ENCODE measurements at regions not wholly inside any gene's neighbourhood (a gene's known extent, or its start where the extent isn't known, plus 50 kb on each side); places are given as distances from the start of the nearest gene placed in this dataset.

DNA sequence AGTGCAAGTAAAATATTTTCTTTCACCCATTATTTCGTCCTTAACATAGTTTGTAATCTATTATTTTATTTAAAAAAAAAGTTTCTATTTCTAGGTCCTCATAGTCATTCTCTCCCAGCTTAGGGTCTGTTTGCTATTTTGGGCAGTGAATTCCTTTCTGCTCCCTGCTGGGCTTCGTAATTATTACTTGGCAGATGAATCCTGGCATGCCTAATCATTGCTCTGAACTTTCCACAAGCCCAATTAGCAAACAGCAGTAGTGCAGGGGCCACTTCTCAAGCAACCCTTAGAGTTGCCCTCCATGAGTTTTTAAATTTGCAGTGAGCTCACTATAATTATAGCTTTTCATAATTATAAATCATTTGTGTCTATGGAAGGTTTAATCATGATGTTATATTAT is 1378.3 kb upstream of the SEL1L start:
- Histone ChIP-seq H3K4me3 (no peak overlapping the region), H3K27ac (no peak overlapping the region), H3K27me3 (ENCODE audit: low read depth) (no peaks in the 10 kb centered on the region), H3K9me3 (no peaks in the 10 kb centered on the region), H3K4me1 (no peaks in the 10 kb centered on the region), H3K36me3 (no peaks in the 10 kb centered on the region)
- intact Hi-C loops (cut with DNase I), result no loop called here
- DNase-seq (no peak), ATAC-seq (no peak)
- TF ChIP-seq, protein P1, sequence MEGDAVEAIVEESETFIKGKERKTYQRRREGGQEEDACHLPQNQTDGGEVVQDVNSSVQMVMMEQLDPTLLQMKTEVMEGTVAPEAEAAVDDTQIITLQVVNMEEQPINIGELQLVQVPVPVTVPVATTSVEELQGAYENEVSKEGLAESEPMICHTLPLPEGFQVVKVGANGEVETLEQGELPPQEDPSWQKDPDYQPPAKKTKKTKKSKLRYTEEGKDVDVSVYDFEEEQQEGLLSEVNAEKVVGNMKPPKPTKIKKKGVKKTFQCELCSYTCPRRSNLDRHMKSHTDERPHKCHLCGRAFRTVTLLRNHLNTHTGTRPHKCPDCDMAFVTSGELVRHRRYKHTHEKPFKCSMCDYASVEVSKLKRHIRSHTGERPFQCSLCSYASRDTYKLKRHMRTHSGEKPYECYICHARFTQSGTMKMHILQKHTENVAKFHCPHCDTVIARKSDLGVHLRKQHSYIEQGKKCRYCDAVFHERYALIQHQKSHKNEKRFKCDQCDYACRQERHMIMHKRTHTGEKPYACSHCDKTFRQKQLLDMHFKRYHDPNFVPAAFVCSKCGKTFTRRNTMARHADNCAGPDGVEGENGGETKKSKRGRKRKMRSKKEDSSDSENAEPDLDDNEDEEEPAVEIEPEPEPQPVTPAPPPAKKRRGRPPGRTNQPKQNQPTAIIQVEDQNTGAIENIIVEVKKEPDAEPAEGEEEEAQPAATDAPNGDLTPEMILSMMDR (IDR thresholded peaks at IDR 0.05), result no peak

DNA sequence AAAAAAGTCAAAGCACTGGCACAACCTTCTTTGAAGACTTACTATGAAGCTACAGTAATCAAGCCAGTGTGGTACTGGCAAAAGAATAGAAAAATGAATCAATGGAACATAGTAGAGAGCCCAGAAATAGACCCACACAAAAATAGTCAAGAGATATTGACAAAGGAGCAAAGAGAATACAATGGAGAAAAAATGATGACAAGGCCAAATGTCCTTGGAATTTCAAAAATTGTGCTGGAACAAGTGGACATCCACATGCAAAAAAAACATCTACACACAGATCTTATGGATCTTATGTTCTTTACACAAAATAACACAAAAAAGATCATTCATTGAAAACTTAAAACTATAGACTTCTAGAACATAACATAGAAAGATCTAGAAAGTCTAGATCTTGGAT is 1379.7 kb upstream of the SEL1L start:
- no peak for ATAC-seq
- TF ChIP-seq, protein P1 (IDR thresholded peaks at IDR 0.05), result no peak
- no peak for DNase-seq
- H3K27ac ChIP-seq, result no peak overlapping the region
- H3K4me3 ChIP-seq, result no peak overlapping the region
- H3K27me3 ChIP-seq (ENCODE audit: low read depth), result no peaks in the 10 kb centered on the region
- no peaks in the 10 kb centered on the region for H3K36me3 ChIP-seq
- intact Hi-C loops (cut with DNase I), result no loop called here
- no peaks in the 10 kb centered on the region for H3K9me3 ChIP-seq
- H3K4me1 ChIP-seq, result no peaks in the 10 kb centered on the region

DNA sequence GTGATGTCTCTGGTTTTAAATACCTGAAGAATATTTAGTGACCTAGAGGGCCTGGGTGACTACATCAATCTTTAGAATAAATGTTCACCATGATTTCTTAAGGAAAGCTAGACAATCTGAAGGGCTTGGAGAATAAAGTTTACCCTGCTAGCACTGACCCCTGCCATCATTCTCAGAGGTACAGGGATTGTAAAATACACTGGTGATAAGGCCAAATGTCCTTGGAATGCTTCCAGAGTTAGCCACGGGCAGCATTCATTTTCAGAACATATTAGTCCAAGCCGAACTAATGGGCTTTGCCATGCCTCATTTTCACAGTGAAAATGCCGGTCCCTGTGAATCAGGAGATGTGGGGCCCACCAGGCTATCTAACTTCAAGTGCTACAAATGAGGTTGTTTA is 1381.7 kb upstream of the SEL1L start:
- intact Hi-C loops (cut with DNase I), result no loop called here
- TF ChIP-seq, protein P1 (IDR thresholded peaks at IDR 0.05), result no peak
- no peak for ATAC-seq

DNA sequence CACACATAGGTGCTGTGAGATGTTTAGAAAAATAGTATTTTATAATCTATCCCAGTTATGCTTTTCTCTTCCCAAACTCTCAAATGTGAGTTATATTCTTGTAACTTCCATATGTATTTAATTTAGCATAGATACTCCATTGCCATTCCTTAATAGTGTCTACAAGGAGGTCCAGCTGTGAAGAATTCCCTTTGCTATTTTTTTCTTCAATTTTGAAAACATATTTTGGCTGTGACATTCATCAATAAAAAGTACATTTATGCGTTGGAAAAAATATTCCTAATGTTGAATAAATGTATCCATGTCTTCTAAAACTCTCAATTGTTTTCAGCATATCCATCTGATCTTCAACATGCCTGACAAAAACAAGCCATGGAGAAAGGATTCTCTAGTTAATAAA is 1402.0 kb upstream of the SEL1L start:
- DNase-seq (no peak), ATAC-seq (no peak)
- Histone ChIP-seq H3K4me3 (no peak overlapping the region), H3K27me3 (ENCODE audit: low read depth) (no peaks in the 10 kb centered on the region), H3K4me1 (no peaks in the 10 kb centered on the region), H3K9me3 (no peaks in the 10 kb centered on the region), H3K27ac (no peak overlapping the region), H3K36me3 (no peaks in the 10 kb centered on the region)
- intact Hi-C loops (cut with DNase I), result no loop called here
- TF ChIP-seq, protein P1 (IDR thresholded peaks at IDR 0.05), result no peak

More for the DNA sequence above, 1381.7 kb upstream of the SEL1L start:
- no peaks in the 10 kb centered on the region for H3K4me1 ChIP-seq
- DNase-seq, result no peak
- H3K27ac ChIP-seq, result no peak overlapping the region
- H3K9me3 ChIP-seq, result no peaks in the 10 kb centered on the region
- no peaks in the 10 kb centered on the region for H3K36me3 ChIP-seq
- H3K4me3 ChIP-seq, result no peak overlapping the region
- no peaks in the 10 kb centered on the region for H3K27me3 ChIP-seq (ENCODE audit: low read depth)

DNA sequence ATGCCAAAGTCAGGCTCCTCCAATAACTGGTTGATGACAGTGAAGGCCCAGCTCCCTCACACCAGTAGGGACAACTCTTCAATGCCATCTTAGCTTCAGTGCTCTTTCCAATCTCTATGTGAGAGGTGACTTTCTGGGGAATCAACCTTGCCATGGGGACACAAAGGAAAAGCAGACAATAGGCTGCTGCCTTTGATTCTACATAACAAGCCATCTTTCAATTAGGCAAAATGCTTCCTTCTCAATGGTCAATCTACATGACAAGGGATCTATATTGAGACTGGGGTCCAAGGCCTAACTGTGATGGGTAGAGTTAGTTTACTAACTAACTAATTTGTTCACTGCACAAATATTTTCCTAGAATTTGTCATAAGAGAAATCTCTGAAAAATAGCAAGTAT is 1417.5 kb upstream of the SEL1L start:
- TF ChIP-seq, protein P1 (IDR thresholded peaks at IDR 0.05), result no peak
- H3K4me3 ChIP-seq, result no peak overlapping the region
- no peak for ATAC-seq

DNA sequence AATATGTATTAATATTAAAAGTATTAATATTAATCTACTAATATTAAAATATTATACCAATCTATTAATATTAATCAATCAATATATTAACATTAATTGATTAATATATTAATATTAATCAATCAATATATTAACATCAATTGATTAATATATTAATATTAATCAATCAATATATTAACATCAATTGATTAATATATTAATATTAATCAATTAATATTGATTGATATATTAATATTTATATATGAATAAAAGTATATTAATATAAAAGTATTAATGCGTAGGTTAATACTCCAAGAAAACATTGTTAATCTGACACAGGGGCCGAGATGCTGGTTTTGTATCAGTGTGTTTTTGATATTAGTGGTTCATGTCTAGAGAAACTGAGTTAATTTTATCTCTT is 1430.1 kb upstream of the SEL1L start:
- intact Hi-C loops (cut with DNase I), result no loop called here
- DNase-seq (no peak), ATAC-seq (no peak)
- Histone ChIP-seq H3K27me3 (ENCODE audit: low read depth) (no peaks in the 10 kb centered on the region), H3K36me3 (no peaks in the 10 kb centered on the region), H3K9me3 (no peaks in the 10 kb centered on the region), H3K4me1 (no peaks in the 10 kb centered on the region), H3K27ac (no peak overlapping the region), H3K4me3 (no peak overlapping the region)
- TF ChIP-seq, protein P1 (IDR thresholded peaks at IDR 0.05), result no peak

More for the DNA sequence above, 1417.5 kb upstream of the SEL1L start:
- no peaks in the 10 kb centered on the region for H3K4me1 ChIP-seq
- no peaks in the 10 kb centered on the region for H3K9me3 ChIP-seq
- no peaks in the 10 kb centered on the region for H3K27me3 ChIP-seq (ENCODE audit: low read depth)
- H3K36me3 ChIP-seq, result no peaks in the 10 kb centered on the region
- intact Hi-C loops (cut with DNase I), result no loop called here
- H3K27ac ChIP-seq, result no peak overlapping the region
- no peak for DNase-seq
